Thyroid gland (tissue), 4 donors: ENCODE measurements at regions not wholly inside any gene's neighbourhood (a gene's known extent, or its start where the extent isn't known, plus 50 kb on each side); places are given as distances from the start of the nearest gene placed in this dataset.

Source experiments
- CTCF ChIP-seq, 6 experiments: fragments of 200-600 bp in 3 of 6; fragments of 450-650 bp in 3 of 6; sonication (generic) in 3 of 6; IDR thresholded peaks; one replicate each; pipeline ENCODE4 v1.5.1; 2016 to 2019; ENCODE audit warnings: antibody characterized with exemption in 6 of 6, mild to moderate bottlenecking in 2 of 6, inconsistent platforms in 1 of 6, moderate library complexity in 1 of 6
- POLR2A ChIP-seq, 2 donors: fragments of 450-650 bp; IDR thresholded peaks; one replicate each; pipeline ENCODE4 v1.6.1; 2017; ENCODE audit warnings: antibody characterized with exemption in 2 of 2, mild to moderate bottlenecking in 2 of 2, moderate library complexity in 1 of 2

DNA sequence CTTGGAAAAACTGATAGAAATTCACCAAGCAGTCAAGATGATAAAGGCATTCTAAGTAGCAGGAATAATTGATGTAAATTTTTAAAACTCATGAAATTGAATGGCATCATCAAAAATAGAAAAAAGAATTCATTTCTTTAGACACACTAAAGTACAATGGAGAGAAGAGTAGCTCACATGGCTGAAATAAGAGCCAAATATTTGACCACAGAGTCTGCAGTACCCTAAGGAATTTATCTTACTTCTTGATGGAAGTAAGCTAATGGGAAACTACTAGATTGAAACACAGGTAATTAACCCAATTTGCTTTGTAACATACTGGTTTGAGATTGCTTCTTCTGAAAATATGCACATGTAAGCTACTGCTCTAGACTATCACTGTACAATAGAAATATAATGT lies 70.8 kb upstream of the GPM6A start:
- TF ChIP-seq CTCF (IDR thresholded peaks at IDR 0.05) (no peak), POLR2A (IDR thresholded peaks at IDR 0.05) (no peak)
